Motor neuron (in vitro differentiated cells): ENCODE measurements at regions not wholly inside any gene's neighbourhood (a gene's known extent, or its start where the extent isn't known, plus 50 kb on each side); places are given as distances from the start of the nearest gene placed in this dataset.
"Not testable (repeated sequence)": the region's sequence is repeated elsewhere in the genome, so short reads cannot be mapped to it uniquely, and the experiment has no call there.

Source experiments
- ATAC-seq, 8 experiments: fragments of 200-7000 bp; cut with Tn5 transposase; replicated peaks in 6 of 8; 2 replicates each; pipeline ENCODE4 v1.8.0; 2021; ENCODE audit warnings: mild to moderate bottlenecking in 8 of 8, moderate library complexity in 8 of 8
- H3K27ac ChIP-seq, 2 donors: fragments of 250-450 bp; sonication (Bioruptor Pico); 2 replicates each; pipeline ENCODE4 v1.9.0; 2021; ENCODE audit warnings: antibody characterized with exemption in 2 of 2, mild to moderate bottlenecking in 2 of 2, moderate library complexity in 1 of 2
- H3K4me1 ChIP-seq, 2 donors: fragments of 250-450 bp; sonication (Bioruptor Pico); replicated peaks in 1 of 2; 2 replicates each; pipeline ENCODE4 v1.6.1; 2021; ENCODE audit warnings: antibody characterized with exemption in 2 of 2, mild to moderate bottlenecking in 2 of 2, moderate library complexity in 1 of 2
- H3K4me3 ChIP-seq, 5 donors: fragments of 250-450 bp; sonication (Bioruptor Pico); 2 replicates each; pipeline ENCODE4 v1.9.0; 2021; ENCODE audit warnings: antibody characterized with exemption in 5 of 5, mild to moderate bottlenecking in 5 of 5, moderate library complexity in 4 of 5
- WGBS, 10 experiments: fragments of 450-650 bp; shearing (Covaris generic); methylation state at CpG; one replicate each; pipeline ENCODE4 v1.0.0; 2022; 5-methylcytosine and 5-hydroxymethylcytosine counted together
- in situ Hi-C, 9 experiments: fragments of 400-800 bp; cut with MboI; loops; one replicate each; pipeline ENCODE4 v1.15.0; 2021; ENCODE audit warnings: low sequenced_read_pairs in 9 of 9, low pct_unique_long_range_greater_than_20kb in 2 of 9; ENCODE audit not compliant: unreplicated experiment in 9 of 9

DNA sequence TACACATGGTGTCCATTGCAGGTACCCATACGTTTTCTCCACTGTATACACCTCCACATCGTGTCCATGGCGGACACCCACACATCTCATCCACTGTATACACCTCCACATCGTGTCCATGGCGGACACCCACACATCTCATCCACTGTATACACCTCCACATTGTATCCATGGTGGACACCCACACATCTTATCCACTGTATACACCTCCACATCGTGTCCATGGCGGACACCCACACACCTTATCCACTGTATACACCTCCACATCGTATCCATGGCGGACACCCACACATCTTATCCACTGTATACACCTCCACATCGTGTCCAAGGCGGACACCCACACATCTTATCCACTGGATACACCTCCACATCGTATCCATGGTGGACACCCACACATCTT, 50.4 kb upstream of the TTC34 start:
- H3K4me1 ChIP-seq, H3K27ac ChIP-seq, in situ Hi-C loops, ATAC-seq, H3K4me3 ChIP-seq: not testable (repeated sequence)
- 0 to 71% (median 57%) methylated on average over 1 to 3 of the region's 12 CpGs; no CpG with 5 or more reads in 5 of the 10 experiments for WGBS, 10 experiments

DNA sequence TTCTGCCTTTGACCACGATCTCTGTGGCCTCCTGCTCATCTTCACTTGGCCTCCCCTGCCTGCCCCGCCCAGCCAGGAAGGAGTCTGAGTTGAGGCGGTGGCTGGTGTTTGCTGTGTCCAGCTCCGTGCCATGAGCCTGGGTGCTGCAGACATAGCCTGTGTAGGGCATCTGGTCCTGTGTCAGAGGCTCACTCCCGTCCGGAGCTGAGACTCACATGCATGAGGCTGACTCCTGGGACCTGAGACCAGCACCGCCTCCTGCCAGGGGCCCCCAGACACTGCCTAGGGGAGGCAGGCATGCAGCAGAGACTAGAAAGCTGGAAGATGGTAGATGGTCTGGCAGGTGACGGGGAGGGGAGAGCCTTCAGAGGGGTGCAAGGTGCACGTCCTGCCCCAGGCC, 52.2 kb upstream of the TTC34 start:
- WGBS, 10 experiments: 0 to 71% (median 29%) methylated on average over 1 to 7 of the region's 9 CpGs; no CpG with 5 or more reads in 2 of the 10 experiments
- ATAC-seq: no peak
- no peak overlapping the region for H3K27ac ChIP-seq
- H3K4me3 ChIP-seq: no peak overlapping the region
- in situ Hi-C loops: no loop called here
- H3K4me1 ChIP-seq: no peaks in the 10 kb centered on the region

- in situ Hi-C loops: no loop called here
- no peak for ATAC-seq
- WGBS, 10 experiments: 4 to 93% (median 80%) methylated on average over 1 to 9 of the region's 13 CpGs; no CpG with 5 or more reads in 3 of the 10 experiments
- Histone ChIP-seq H3K4me3 (no peak overlapping the region), H3K27ac (no peak overlapping the region), H3K4me1 (no peaks in the 10 kb centered on the region)
These were observed 52.7 kb upstream of the TTC34 start for GRCh38 chr1:2854151-2854550.

DNA sequence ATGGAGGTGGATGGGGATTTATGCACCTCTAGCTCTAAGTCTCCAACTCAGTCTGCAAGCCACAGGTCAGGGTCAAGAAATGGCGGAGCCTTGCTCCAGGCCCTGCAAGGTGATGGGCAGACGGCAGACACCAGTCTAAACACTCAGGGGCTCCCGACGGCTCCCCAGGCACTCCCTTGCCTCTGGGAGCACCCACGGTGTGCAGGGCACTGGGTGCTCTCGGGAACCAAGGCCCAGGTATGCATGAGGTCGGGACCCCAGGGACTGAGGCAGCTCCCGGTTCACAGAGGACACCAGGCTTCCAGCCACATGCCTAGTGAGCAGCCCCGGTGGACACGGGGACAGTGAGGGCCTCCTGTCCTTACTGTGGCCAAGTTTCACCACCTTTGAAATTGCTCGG, 53.1 kb upstream of the TTC34 start:
- Histone ChIP-seq H3K4me3 (no peak overlapping the region), H3K4me1 (no peaks in the 10 kb centered on the region), H3K27ac (no peak overlapping the region)
- 60 to 79% (median 74%) methylated on average over 2 to 7 of the region's 11 CpGs; no CpG with 5 or more reads in 6 of the 10 experiments for WGBS, 10 experiments
- ATAC-seq: no peak
- in situ Hi-C loops: no loop called here

- no peak for ATAC-seq
- in situ Hi-C loops: no loop called here
- H3K4me3 ChIP-seq: no peak overlapping the region
These were observed 53.9 kb upstream of the TTC34 start for GRCh38 chr1:2855206-2856065.

GRCh38 chr1:2856066-2856390, 54.5 kb upstream of the TTC34 start:
- in situ Hi-C loops: no loop called here
- ATAC-seq: no peak
- Histone ChIP-seq H3K4me1 (no peaks in the 10 kb centered on the region), H3K4me3 (no peak overlapping the region), H3K27ac (no peak overlapping the region)
- 31 to 78% (median 58%) methylated on average over 1 to 13 of the region's 13 CpGs; no CpG with 5 or more reads in 4 of the 10 experiments for WGBS, 10 experiments

More at GRCh38 chr1:2855206-2856065, 53.9 kb upstream of the TTC34 start:
- H3K4me1 ChIP-seq: no peaks in the 10 kb centered on the region
- H3K27ac ChIP-seq: no peak overlapping the region
- WGBS, 10 experiments: 4 to 84% (median 75%) methylated on average over 4 to 39 of the region's 57 CpGs; no CpG with 5 or more reads in 3 of the 10 experiments

- in situ Hi-C loops: no loop called here
- 50 to 72% (median 61%) methylated on average over 5 to 21 of the region's 23 CpGs; no CpG with 5 or more reads in 6 of the 10 experiments for WGBS, 10 experiments
- H3K4me3 ChIP-seq: no peak overlapping the region
- ATAC-seq: peak in 2 of 8 experiments; percentile 29 to 63
- no peak overlapping the region for H3K27ac ChIP-seq
- no peaks in the 10 kb centered on the region for H3K4me1 ChIP-seq
These were observed 55.3 kb upstream of the TTC34 start for GRCh38 chr1:2856676-2857375.

DNA sequence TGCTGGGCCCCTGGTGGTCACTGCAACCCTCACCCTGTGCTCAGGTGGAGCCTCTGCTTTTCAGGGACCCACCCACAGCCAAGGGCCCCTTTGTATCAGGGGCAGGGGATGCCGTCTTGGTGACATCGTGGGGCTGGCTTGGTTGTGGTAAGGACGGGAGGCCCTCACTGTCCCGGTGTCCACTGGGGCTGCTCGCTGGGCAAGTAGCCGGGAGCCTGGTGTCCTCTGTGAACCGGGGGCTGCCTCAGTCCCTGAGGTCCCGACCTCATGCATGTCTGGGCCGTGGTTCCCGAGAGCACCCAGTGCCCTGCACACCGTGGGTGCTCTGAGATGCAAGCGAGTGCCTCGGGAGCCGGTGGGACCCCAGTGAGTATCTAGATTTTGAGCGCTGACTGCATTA, 56.0 kb upstream of the TTC34 start:
- Histone ChIP-seq H3K27ac (no peak overlapping the region), H3K4me1 (no peaks in the 10 kb centered on the region), H3K4me3 (no peak overlapping the region)
- no peak for ATAC-seq
- WGBS, 10 experiments: 20 to 80% (median 69%) methylated on average over 1 to 15 of the region's 15 CpGs; no CpG with 5 or more reads in 6 of the 10 experiments
- in situ Hi-C loops: no loop called here

- in situ Hi-C loops: no loop called here
- ATAC-seq: no peak
- 55 to 81% (median 69%) methylated on average over 1 to 11 of the region's 12 CpGs; no CpG with 5 or more reads in 2 of the 10 experiments for WGBS, 10 experiments
- no peak overlapping the region for H3K27ac ChIP-seq
- no peak overlapping the region for H3K4me3 ChIP-seq
- no peaks in the 10 kb centered on the region for H3K4me1 ChIP-seq
These were observed 57.2 kb upstream of the TTC34 start for GRCh38 chr1:2858676-2859075.

DNA sequence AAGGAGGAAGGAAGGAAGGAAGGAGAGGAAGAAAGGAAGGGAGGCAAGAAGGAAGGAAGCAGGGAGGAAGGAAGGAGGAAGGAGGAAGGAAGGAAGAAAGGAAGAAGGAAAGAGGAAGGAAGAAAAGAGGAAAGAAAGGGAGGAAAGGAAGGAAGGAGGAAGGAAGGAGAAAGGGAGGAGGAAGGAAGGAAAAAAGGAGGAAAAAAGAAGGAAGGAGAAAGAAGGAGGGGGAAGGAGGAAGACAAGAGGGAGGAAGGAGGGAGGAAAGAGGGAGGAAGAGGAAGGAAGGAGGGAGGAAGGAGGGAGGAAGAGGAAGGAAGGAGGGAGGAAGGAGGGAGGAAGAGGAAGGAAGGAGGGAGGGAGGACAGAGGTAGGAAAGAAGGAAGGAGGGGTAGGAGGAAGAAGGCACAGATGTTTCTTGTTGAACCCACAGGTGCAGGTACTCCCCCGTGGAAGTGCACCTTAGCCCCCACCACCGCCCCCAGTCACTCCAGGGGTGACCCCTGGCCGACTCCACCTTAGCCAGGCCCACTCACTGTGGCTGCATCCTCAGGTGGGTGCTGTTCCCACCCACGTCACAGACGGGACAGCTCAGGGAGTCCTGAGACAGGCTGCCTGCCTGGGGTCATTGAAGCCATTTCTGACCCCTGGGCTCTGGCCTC, 57.9 kb upstream of the TTC34 start:
- in situ Hi-C loops: no loop called here
- no peak overlapping the region for H3K4me3 ChIP-seq
- WGBS, 10 experiments: no CpG with 5 or more reads among the region's 5 CpGs
- no peak for ATAC-seq
- H3K27ac ChIP-seq: no peak overlapping the region
- no peaks in the 10 kb centered on the region for H3K4me1 ChIP-seq

DNA sequence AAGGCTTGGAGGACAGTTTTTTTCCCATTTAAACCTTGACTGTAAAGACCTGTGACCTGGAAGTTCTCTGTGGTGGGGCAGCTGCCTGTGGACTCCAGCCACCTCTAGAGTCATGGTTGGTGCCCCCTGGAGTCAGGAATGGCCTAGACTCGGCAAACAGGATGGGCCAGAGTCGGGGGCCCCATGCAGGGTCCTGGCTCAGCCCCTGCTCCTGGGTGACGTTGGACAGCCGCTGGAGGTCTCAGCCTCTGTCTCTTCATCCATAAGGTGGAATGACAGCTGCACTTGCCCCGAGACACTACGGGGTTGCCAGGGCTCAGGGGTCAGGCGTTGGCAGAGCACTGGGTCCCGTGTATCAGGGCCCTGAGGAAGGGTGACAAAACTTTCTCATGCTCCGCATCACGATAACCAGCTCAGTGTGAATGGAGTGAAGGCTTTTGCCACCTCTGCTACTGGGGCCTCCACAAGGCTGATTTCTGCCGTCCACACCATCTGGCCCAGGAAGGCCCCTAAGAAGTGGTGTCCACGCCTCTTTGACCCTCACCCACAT, 58.5 kb upstream of the TTC34 start:
- H3K4me1 ChIP-seq: no peaks in the 10 kb centered on the region
- H3K4me3 ChIP-seq: no peak overlapping the region
- no peak for ATAC-seq
- H3K27ac ChIP-seq: no peak overlapping the region
- WGBS, 10 experiments: 84 to 100% (median 93%) methylated on average over 1 to 6 of the region's 12 CpGs; no CpG with 5 or more reads in 6 of the 10 experiments
- in situ Hi-C loops: no loop called here

DNA sequence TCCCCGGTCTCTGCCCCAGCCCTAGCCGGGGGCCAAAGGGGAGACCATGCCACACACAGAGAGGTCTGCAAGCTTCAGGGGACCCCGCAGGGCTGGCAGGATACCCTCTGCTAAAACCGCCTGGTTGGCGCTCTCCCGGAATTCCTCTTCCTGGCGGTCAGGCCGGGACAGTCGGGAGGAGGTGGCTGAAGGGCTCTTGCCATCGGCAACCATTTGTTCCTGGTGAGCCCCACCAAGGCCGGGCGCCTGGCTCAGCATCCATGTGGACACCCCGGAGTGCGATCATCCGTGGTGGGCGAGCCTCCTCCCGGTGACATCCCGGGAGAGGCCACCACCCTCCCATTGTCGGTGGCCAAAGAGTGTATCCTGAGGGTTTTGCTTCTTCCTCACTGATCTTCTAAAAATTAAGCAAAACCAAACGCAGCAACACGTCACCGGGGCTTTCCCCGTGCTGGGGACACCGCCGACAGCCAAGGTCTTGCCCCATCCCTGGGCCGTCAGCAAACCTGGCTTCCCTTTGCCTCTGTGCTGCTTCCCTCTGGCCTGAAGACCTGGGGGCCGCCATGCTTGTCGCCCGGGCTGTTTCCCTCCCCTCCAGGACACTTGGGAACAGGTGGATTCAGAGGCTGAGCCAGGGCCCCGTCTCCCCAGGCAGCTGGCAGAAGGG, 59.1 kb upstream of the TTC34 start:
- no peak for ATAC-seq
- H3K4me3 ChIP-seq: no peak overlapping the region
- in situ Hi-C loops: no loop called here
- WGBS, 10 experiments: 51 to 87% (median 70%) methylated on average over 3 to 10 of the region's 30 CpGs; no CpG with 5 or more reads in 1 of the 10 experiments
- H3K27ac ChIP-seq: no peak overlapping the region
- no peaks in the 10 kb centered on the region for H3K4me1 ChIP-seq
